C4-2B (cell line): ENCODE measurements at regions not wholly inside any gene's neighbourhood (a gene's known extent, or its start where the extent isn't known, plus 50 kb on each side); places are given as distances from the start of the nearest gene placed in this dataset.

Source experiments
- H3K27ac ChIP-seq: fragments of 450-650 bp; 2 replicates; pipeline ENCODE4 v1.5.1; 2017
- ZFX ChIP-seq: fragments of 450-650 bp; IDR thresholded peaks from 2 replicates; pipeline ENCODE4 v1.6.1; 2017
- TF ChIP-seq, protein P1 (sequence below): fragments of 450-650 bp; conservative IDR thresholded peaks from 2 replicates; pipeline ENCODE4 v1.5.1; 2017; ENCODE audit warnings: mild to moderate bottlenecking

DNA sequence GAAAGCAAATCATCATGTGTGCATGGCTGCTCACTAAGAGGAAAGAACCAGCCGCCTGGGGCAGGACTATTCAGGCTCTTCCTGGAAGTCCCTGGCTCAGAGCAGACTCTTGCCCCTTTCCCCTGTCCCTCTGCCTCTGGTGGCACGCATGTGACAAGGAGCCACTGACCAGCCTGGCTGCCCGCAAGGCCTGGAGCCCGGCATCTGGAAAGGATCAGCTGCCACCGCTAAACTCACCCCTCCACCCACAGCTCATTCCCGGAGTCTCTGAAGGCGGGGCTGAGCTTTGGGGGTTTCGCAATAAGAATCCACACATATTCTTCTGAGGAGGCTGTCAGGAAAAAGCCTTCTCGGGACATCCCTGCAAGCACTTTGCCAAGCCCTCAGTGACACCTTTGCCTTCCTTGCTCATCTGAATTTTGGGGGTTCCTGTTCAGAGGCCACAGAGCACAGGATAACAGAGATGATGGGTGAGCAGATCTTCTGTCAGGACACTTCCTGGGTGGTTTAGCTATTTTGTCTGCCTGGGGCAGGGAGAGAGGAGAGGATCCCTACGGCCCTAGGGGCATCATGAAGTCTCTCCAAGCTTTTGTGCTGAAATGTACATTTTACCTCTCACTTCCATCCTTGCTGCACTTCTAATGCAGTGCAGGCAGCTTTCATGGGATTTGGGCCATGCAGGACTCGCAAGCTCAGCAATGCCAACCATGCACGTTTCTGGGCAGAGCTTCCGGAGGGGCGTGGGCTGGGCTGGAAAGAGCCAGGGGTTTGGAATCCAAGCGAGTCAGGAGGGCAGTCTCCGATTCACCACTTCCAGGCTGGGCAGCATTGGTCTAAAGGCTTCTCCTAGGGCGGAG lies 124.8 kb upstream of the MAP1LC3B2 start:
- H3K27ac ChIP-seq: no peak overlapping the region
- TF ChIP-seq, protein P1, sequence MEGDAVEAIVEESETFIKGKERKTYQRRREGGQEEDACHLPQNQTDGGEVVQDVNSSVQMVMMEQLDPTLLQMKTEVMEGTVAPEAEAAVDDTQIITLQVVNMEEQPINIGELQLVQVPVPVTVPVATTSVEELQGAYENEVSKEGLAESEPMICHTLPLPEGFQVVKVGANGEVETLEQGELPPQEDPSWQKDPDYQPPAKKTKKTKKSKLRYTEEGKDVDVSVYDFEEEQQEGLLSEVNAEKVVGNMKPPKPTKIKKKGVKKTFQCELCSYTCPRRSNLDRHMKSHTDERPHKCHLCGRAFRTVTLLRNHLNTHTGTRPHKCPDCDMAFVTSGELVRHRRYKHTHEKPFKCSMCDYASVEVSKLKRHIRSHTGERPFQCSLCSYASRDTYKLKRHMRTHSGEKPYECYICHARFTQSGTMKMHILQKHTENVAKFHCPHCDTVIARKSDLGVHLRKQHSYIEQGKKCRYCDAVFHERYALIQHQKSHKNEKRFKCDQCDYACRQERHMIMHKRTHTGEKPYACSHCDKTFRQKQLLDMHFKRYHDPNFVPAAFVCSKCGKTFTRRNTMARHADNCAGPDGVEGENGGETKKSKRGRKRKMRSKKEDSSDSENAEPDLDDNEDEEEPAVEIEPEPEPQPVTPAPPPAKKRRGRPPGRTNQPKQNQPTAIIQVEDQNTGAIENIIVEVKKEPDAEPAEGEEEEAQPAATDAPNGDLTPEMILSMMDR: no peak
- TF ChIP-seq ZFX: no peak

DNA sequence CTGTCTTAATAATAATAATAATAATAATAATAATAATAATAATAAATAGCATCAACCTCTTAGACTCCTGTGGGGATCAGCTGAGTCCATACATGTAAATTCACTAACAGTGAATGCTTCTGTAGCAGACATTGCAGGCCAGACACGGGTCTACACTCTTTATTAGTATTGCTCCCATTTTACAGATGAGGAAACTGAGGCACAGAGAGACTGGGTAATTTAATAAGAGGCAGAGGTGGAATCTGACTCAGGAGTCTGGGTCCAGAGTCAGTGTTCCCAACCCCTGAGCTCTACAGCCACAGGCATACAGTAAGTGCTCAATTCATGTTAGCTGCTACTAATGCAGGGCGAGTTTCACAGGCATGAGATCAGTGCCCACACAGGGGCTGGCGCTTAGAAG lies 123.2 kb upstream of the MAP1LC3B2 start:
- no peak for TF ChIP-seq ZFX
- TF ChIP-seq, protein P1: no peak
- no peak overlapping the region for H3K27ac ChIP-seq

DNA sequence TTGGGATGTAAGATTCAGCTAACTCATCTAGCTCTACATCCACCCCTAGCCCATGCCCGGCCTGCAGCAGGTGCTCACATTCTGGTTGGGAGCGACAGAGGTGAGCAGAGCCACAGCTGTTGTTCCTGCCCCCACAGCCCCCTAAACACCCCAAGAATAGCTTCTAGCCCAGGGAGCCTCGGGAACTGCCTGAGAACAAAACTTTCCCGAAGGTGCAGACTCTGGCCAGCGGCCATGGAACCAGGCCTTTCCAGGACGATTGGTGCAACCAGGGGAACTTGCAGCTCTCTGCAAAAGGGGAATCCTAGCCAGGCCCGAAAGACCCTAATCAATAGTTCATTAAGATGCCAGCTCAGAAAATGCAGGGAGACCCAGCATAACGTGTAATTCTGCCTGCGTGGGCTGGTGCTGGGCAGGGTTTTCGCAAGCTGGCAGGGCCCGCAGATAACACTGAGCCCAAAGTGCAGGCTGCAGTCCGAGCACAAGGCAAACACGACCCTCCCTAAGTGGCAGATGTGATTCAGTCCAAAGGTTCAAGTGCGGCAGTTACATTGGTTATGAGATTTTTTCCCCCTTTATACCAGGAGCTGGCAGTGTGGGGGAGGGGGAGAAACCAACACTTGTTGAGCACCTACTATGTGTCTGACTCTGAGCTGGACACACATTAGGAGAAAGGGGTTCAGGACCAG lies 122.5 kb upstream of the MAP1LC3B2 start:
- H3K27ac ChIP-seq: no peak overlapping the region
- TF ChIP-seq, protein P1: no peak
- no peak for TF ChIP-seq ZFX

DNA sequence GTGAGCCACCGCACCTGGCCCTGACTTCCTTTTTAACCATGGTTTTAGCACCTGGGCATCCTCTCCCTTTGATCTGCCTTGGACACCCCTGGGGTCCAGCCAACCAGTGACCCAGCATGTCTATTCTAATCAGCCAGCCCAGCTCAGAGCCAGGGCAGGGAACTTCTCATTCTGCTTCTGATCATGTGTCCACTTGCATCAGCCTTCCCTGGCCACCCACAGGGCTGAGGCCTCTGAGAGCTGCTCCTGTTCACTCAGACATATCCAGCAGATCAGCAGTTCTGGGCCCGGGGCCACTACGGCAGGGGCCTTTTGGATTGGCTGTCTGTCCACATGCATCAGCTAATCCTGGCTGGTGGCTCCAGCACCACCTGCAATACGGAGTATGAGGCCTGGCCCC lies 117.9 kb upstream of the MAP1LC3B2 start:
- no peak overlapping the region for H3K27ac ChIP-seq
- no peak for TF ChIP-seq ZFX
- TF ChIP-seq, protein P1: no peak

DNA sequence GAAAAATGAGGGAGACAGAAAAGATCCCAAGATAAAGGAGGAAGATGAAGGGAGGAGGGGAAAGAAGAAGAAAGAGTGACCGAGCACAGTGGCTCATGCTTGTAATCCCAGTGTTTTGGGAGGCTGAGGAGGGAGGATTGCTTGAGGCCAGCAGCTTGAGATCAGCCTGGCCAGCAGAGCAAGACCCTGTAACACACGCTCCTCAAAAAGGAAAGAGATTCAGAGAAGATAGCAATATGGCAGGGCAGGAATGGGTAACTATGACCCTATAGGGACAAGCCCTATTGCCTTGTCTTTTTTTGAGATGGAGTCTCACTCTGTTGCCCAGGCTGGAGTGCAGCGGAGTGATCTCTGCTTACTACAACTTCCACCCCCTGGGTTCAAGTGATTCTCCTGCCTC lies 116.9 kb upstream of the MAP1LC3B2 start:
- H3K27ac ChIP-seq: no peak overlapping the region
- TF ChIP-seq, protein P1: no peak
- no peak for TF ChIP-seq ZFX

DNA sequence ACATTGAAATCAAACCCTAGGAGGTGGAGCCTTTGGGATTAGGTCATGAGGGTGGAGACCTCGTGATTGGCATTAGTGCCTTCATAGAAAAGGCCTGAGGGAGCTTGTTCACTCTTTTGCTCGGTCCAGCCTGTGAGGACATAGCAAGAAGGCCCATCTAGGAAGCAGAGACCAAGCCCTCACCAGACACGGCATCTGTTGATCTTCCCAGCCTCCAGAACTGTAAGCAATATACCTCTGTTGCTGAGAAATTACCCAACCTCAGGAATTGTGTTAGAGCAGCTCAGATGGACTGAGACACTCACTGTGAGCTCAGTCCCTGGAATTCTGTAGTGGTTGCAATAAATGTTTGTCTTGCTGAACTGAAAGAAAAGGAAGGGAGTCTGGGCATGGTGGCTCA lies 116.2 kb upstream of the MAP1LC3B2 start:
- TF ChIP-seq, protein P1: no peak
- no peak for TF ChIP-seq ZFX
- H3K27ac ChIP-seq: no peak overlapping the region
